ENCODE measurements at regions not wholly inside any gene's neighbourhood (a gene's known extent, or its start where the extent isn't known, plus 50 kb on each side); places are given as distances from the start of the nearest gene placed in this dataset.

DNA sequence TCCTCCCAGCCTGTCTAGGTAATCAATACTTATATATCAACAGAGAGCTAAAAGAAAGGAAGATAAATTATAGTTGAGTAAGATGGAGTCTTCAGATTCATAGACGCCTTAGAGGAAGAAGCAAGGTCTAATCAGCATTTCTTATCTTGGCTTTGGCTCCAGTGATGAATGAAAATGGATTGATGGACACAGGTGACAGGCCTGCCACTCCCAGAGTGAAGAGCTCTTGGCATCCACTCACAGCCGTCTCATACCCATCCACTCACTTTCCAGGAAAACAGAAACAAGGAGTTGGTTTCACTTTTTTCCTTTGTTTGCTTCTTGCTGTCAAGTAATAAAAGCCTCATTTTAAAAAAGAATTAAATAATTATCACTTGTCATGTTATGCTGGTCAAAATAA, 168.2 kb downstream of the MFSD1 start:
- no peak for DNase-seq (ENCODE audit: low read depth in 2 of 2)

DNA sequence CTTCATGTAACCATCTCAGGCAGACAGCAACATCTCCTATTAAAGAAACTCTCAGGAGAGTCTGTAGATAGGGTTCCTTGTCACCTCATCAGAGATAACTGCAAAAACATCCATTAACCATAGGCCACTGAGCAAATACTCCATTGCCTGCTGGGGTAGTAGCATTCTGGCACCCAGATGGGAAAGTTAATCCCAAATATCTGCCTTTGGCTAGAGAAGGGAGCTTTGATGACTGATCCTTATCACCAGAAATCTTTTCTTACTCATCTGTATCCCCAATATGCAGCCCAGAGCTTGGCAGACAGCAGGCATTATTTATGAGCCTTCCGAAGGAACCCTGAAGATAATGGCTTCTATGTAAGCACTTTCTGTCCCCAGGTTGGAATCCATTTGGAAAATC, 173.1 kb downstream of the MFSD1 start:
- DNase-seq (ENCODE audit: low read depth in 2 of 2): no peak

DNA sequence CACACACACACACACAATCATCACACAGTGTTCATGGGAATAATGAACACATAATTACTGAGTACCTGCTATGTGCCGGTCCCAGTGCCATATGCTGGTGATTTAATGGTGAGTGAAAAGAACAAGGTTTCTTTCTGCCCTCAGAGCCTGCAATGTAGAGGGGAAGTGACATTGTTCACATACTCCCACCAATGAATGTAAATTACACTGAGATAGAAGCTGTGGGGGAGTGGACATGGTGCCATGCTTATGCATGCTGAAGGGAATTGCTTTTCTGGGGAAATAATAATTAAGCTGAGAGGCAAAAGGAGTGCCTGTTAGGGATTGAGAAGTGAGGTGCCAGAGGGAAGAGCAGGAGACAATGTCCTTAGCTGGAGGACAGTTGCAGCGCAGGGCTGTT, 175.1 kb downstream of the MFSD1 start:
- DNase-seq (ENCODE audit: low read depth in 2 of 2): no peak

DNA sequence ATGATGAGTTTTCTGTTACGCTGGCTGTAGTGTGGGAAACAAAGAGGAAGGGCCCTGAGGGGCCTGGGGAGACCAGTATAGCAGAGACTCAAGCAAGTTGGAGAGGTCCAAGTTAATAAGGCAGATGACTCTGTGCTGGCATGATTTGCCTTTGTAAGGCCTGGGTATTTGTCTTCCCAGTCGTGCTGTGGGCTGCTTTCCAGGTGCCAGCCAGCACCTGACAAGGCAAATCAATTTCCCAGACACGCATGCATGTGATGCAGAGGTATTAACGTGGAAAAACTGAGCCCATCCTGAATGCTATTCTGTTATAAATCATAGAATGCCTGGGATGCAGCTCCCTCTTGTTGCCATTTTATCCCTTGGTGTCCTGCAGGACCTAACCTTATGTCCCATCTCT, 175.6 kb downstream of the MFSD1 start:
- no peak for DNase-seq (ENCODE audit: low read depth in 2 of 2)

DNA sequence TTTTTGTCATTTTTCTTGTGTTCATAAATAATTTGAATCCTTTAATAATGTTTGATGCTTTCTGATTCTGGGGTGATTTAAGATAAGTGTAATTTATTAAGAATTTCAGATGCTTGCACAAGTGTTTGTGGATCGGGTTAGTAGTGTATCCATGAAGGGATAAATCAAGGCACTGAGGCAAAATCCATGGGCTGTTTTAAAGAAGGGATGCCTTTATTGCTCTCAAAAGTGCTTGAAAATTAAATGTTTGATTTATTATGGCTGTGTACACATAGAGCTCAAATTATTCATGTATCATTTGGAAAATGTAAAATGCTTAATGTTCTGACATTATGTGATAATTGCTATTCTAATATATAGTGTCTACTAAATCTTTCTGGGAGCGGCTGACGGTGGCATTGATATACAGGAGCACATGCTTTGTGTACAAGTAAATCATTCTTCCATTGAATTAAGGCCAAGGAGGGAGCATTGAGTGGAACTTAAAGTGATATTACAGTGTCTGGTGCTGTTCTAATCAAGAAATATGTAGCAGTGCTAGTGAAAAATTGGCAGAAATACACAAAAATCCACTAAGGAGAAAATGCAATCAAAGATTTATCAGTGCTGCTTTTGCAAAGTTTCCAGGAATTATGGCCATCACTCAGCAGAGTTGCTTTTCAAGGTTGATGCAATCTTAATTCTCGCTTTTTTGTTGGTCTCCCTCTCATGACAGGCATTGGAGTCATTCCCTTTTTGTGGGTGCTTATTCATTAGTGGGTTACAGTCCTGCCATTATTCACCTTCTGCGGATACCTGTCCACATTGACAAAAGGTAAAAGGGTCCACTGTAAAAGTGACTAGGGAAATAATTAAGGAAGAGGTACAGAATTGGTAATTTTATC, 181.6 kb downstream of the MFSD1 start:
- no peak for DNase-seq (ENCODE audit: low read depth in 2 of 2)

DNA sequence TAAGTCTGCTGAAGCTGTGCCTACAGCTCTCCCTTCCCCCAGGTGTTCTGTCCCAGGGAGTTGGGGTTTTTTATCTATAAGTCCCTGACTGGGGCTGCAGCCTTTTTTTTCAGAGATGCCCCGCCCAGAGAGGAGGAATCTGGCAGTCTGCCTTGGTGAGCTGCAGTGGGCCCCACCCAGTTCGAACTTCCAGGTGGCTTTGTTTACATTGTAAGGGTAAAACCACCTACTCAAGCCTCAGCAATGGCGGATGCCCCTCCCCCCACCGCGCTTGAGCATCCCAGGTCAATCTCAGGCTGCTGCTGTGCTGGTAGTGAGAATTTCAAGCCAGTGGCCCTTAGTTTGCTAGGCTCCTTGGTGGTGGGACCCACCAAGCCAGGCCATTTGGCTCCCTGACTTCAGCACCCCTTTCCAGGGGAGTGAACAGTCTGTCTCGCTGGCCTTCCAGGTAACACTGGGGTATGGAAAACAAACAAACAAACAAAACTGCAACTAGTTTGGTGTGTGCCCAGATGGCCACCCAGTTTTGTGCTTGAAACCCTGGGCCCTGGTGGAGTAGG, 189.4 kb downstream of the MFSD1 start:
- DNase-seq (ENCODE audit: low read depth in 2 of 2): no peak

DNA sequence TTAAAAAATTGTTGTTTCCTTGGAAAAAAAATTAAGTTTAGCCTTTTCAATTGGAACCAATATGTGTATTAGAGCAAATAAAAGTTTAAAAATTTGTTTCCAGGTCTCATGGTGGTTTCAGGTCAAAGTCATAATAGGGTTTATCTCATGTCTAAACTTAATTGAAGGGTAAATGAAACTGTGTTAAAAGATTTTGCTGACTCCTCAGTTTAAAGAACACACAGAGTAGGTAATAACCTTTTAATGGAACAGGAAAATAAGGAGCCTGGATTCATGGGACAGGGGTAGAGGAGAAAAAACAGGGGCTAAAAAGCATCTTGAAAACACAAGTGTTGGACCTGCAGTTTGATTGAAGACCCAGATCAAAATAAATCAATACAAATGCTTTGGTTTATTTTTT, 190.6 kb downstream of the MFSD1 start:
- no peak for DNase-seq (ENCODE audit: low read depth in 2 of 2)

DNA sequence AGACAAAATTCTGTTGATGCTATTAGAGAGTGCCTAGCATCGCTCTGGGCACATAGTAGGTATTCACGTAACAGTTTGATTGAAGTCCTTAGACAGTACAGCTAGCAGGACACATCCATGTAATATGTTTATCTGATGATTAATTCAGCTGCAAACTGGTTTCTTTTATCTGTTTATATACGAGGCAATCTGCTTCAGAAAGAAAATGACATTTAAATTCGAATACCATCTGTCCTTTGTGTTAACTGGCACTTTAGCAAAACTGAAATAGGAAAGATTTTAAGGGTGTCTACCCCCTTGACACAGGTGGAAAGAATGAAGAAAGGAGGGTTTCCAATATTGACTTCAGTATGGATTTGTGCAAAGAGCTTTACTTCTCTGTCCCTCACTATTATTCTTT, 192.5 kb downstream of the MFSD1 start:
- DNase-seq (ENCODE audit: low read depth in 2 of 2): no peak

DNA sequence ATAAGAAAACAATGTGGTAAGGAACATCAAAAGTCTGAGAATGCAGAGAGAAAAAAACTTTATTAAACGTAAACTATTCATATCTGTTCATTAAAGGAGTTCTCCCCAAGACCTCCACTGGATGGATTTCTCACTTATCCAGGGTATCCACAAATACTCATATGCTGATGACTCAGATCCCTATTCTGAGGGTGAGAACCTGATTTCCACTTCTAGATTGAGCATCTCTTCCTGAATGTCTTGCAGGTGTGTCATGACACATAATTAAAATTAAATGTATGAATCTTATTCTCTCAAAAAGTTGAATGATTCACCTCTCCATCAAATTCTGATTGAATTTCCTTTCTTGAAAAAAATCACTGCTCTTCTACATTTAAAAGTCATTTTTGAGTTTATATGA, 199.9 kb downstream of the MFSD1 start:
- DNase-seq (ENCODE audit: low read depth in 2 of 2): no peak

DNA sequence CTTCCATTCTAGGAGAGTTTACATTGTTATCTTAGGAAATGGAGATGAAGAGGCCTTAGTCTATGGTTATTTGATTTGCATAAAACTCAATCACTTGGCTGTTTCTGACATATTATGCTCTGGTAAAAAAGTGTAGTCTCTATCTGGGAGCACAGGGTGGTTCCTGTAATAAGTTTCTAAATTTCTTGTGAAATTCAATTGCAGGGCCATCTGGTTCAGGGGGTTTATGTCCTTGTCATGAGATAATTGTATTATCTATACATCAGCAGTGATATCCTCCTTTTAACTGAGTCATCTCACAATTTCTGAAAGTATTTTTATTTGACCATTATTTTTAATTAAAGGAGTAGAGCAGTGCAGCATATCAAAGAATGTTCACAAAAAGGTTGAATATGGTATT, 203.3 kb downstream of the MFSD1 start:
- DNase-seq (ENCODE audit: low read depth in 2 of 2): no peak

DNA sequence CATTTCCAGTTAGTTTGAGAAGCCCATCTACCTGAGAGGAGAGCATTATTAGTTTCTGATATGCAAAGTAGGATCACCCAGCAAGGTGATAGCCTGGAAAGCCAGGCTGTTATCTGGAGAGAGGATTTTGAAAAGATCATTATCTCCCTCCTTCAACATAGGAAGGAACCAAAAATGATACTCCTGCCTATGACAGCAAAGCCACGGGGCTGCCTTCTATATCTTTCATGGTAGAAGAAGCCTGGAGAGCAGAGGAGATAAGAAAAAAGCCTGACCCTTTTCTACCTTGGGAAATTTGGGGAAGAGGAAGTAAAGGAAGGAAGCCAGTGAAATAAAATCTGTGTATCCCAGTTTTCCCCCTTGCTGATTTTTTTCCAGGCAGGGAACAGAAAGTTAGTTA, 205.5 kb downstream of the MFSD1 start:
- no peak for DNase-seq (ENCODE audit: low read depth in 2 of 2)

DNA sequence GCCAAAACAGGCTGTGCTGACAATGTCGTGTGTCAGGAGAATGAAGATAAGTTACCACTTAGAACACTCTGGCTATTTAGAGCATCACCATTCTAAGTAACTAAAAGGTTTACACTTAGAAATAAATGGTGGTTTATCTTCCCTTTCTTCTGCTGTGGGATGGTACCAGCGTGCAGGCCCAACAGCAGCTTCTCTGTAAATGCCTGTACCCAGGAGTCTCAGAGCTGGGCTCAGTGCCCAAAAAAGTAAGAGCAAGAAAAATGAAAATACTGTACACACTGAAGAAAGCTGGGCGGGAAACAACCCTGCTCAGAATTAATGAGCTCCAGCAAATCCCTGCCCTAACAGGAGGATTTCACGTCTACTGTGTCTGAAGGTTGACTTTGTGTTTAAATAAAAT, 206.5 kb downstream of the MFSD1 start:
- no peak for DNase-seq (ENCODE audit: low read depth in 2 of 2)

DNA sequence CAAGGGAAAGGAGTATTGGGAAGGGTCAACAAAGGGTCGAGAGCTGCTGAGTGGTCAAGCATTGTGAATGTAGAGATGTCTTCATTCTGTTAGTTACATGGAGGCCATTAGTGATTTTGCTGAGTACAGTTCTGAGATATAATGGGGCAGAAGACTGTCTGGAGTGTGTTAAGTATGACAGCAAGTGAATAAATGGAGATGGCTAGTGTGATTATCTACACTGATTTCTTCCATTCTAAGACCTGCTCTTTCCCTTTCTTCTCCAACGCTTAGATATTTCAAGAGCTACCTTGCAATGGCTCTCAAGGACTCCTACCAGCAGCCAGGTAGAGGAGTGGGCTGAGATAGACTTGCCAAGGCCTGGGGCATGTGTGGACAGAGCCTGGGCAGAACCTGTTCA, 216.5 kb downstream of the MFSD1 start:
- no peak for DNase-seq (ENCODE audit: low read depth in 2 of 2)

DNA sequence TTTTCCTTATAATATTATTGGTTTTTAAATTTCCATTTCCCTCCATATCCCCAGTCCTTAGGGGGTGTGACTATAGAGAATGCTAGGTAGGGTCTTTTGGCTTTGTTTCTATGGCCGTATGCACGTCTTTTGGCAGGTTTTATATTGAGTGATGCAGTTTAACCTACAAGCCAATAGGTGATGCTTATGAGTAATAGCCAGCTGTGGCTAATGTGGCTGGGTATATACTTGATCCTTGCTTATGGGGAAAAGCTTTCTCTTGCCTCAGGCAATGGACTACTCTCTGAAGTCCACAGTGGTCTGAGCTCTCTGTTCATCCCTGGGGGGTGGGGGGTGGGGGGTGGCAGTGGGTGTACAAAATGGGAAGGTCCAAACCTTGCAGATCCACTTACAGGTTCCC, 223.9 kb downstream of the MFSD1 start:
- no peak for DNase-seq (ENCODE audit: low read depth in 2 of 2)

DNA sequence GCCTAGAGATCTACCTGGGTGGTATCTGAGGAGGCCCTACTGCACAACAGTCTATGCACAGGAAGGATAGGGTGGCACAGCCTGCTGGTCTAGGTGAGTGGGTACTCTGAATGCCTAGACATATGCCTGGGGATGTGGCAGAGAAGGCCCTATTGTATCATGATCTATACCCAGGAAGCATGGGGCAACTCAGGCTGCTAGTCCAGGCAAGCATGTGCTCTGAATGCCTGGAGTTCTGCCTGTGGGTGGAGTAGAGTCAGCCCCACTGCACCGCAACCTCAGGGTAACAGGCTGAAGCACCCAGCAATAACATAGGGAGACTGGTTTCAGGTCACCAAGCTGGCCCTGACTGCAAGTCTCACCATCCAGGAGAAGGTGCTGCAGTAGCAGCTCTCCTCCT, 224.7 kb downstream of the MFSD1 start:
- no peak for DNase-seq (ENCODE audit: low read depth in 2 of 2)

DNA sequence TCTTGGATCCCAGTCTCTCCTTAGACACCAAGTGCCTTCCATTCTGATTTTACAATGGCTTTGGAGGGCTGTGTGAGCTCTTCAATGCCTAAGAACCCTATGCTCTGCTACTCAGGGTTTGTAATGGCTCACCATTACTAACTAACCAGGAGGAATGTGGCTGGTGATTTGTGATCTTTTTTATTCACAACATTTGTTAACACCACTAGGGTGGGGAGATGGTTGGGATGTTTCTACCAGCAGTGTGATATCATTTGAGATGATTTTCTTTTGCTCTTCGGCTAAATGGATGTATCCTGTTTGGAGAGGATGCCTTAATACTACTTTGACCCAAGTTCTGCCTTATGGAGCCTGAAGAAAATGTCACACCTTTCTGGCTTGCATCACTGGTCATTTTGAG, 226.9 kb downstream of the MFSD1 start:
- DNase-seq (ENCODE audit: low read depth in 2 of 2): no peak

DNA sequence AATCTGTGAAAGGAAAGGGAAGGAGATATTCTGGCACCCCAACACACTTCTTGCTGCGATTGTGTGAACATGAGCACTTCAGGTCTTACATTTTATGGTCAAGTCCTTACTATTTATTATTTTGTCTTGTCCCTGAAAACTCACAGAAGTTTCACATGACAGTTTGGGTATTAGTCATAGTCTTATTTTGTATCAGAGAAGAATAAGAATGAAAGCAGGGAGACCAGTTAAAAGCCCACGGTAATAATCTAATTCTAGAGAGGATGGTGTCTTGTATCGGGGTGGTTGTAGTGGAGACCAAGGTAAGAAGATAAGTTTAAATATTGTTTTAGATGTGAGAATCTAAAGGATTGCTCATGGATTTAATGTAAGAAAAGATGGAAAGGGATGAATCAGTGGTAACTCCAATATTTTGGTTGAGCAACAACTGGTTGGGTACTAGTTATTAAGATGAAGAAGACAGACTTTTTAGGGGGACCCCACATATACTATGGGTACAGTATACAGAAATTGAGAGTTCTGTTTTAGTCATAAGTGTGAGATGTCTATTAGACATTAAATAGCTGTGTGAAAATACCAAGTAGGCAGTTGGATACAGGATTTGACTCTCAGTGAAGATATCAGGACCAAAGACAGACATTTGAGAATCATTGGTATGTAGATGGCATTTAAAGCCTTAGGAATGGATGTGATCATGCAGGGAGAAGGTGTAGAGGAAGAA, 227.6 kb downstream of the MFSD1 start:
- DNase-seq (ENCODE audit: low read depth in 2 of 2): no peak

DNA sequence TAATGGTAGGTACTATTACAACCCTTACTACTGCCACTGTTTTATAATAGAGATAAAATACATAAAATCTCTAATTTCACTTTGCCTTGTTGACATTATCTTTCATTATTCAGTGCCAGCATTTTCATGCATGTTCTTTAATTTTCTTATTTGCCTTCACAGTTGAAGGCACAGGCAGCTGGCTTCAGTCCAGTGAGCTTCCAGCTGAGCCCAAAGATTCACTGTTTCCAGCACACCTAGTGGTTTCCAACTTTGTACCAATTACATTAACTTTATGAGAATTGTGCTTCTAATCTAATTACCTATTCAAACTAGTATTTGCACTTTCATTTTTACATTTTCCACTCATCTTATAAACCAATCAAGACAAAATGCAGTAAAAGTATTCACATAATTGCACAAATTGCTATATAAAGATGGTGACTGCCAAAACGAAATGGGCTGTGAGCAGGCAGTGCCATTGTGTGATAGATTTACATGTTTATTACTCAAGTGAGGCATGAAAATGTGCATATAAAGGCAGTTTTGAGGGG, 228.3 kb downstream of the MFSD1 start:
- no peak for DNase-seq (ENCODE audit: low read depth in 2 of 2)

DNA sequence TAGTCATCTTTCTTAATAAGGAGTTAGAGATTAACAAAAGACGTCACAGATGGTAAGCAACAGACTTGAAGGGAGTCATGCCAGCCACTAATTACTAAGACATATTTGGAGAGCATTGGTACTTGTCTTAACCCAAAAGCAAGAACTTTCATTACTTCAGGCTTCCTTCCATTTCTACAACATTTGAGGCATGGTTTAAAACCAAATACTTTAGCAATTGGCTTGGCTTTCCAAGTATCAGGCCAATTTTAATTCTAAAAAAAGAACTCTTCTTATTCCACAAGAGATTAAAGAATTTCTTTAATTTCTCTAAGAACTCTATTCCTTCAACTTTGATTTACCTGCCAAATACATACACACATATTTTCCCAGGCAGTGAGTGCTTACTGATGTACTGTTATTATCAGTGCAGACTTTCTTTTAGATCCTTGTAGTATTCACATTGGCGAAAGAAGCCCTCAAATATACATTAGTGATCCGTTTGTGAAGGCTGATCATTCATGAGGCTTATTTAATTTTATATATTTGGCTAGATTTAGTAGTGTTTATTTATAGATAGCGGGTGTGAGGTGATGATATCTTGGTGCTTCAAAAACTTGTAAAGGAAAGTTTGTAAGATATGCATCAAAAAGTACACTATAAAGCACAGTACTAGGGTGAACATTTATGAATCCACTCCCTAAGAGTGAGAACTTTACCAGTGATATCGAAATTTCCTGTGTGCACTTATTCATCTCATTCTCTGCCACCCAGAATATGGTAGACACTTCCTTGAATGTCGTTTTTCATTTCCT, 229.2 kb downstream of the MFSD1 start:
- DNase-seq (ENCODE audit: low read depth in 2 of 2): no peak

DNA sequence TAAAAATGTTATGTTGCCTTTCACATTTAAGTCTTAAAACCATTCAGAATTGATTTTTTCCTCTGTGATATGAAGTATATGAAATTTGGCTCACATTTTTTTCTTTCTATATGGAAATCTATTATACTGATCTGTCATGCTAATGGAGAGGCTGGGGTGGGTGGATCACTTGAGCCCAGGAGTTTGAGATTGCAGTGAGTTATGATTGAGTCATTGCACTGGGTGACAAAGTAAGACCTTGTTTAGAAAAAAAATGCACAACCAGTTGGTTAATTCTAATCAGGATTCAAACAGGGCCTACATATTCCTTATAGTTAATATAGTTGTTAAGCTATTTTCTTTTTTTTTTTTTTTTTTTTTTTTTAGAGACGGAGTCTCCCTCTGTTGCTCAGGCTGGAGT, 230.5 kb downstream of the MFSD1 start:
- DNase-seq (ENCODE audit: low read depth in 2 of 2): no peak

DNA sequence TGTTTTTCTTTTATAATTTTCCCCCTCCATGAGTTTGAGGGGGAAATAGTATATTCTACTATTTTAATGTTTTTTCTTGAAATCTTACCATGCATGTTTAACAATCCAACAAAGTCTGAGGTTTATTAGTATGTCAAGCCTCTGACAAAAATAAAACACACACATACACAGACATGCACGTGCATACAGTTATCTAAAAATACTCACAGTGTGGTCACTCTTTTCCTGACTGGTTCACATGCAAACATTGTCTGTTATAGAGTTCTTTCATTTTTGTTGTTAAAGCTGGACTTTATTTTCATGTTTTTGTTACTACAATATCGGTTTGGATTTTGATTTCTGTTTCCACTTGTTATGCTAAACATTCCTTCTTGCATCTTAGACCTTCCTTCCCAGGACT, 236.6 kb downstream of the MFSD1 start:
- DNase-seq (ENCODE audit: low read depth in 2 of 2): no peak

DNA sequence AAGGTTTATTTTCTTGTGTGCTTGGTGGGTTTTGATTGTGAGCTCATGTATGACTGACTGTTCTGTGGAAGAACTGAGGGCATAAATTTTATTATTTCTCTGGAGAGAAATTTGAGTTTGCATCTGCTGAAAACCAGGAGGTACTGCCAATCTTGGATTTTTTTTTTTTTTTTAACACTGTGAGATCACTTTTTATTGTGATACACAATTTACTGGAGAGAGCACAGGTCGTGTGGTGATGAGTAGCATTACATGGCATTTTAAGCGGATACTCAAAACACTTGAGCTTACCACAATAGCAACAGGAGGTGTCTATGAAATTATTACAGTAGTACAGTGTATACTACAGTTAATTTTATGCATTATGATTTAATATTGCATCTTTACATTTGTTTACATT, 237.4 kb downstream of the MFSD1 start:
- DNase-seq (ENCODE audit: low read depth in 2 of 2): no peak

Measured in stimulated activated CD8-positive, alpha-beta memory T cell treated with anti-CD3 and anti-CD28 coated beads, Interleukin-2, amount 100 ng/mL, for 48 hours (primary cell).